ENCODE measurements at regions not wholly inside any gene's neighbourhood (a gene's known extent, or its start where the extent isn't known, plus 50 kb on each side); places are given as distances from the start of the nearest gene placed in this dataset.

- Histone ChIP-seq H3K36me3 (ENCODE audit: control insufficient read depth in 2 of 2, insufficient read depth in 2 of 2, low read length in 2 of 2) (no peaks in the 10 kb centered on the region), H3K9me3 (ENCODE audit: control insufficient read depth in 2 of 2, low read length in 2 of 2) (no peaks in the 10 kb centered on the region), H3K27me3 (ENCODE audit: control insufficient read depth in 2 of 2, insufficient read depth in 2 of 2, low read length in 2 of 2) (no peaks in the 10 kb centered on the region), H3K9ac (ENCODE audit: low read depth in 1 of 2, low read length in 2 of 2) (no peak overlapping the region), H3K4me3 (ENCODE audit: low read length in 2 of 2) (no peak overlapping the region), H3K4me1 (ENCODE audit: control insufficient read depth in 2 of 2, insufficient read depth in 2 of 2, low read length in 2 of 2) (no peaks in the 10 kb centered on the region), H3K27ac (ENCODE audit: low read depth in 2 of 2, low read length in 2 of 2) (no peak overlapping the region)
Observed at GRCh38 chr12:62164036-62164435, 96.2 kb upstream of the USP15 start.

- no peaks in the 10 kb centered on the region for H3K27me3 ChIP-seq (ENCODE audit: control insufficient read depth in 2 of 2, insufficient read depth in 2 of 2, low read length in 2 of 2)
- H3K36me3 ChIP-seq (ENCODE audit: control insufficient read depth in 2 of 2, insufficient read depth in 2 of 2, low read length in 2 of 2) = no peaks in the 10 kb centered on the region
- no peaks in the 10 kb centered on the region for H3K9me3 ChIP-seq (ENCODE audit: control insufficient read depth in 2 of 2, low read length in 2 of 2)
- no peak overlapping the region for H3K9ac ChIP-seq (ENCODE audit: low read depth in 1 of 2, low read length in 2 of 2)
- H3K4me3 ChIP-seq (ENCODE audit: low read length in 2 of 2) = no peak overlapping the region
- H3K27ac ChIP-seq (ENCODE audit: low read depth in 2 of 2, low read length in 2 of 2) = no peak overlapping the region
- no peaks in the 10 kb centered on the region for H3K4me1 ChIP-seq (ENCODE audit: control insufficient read depth in 2 of 2, insufficient read depth in 2 of 2, low read length in 2 of 2)
Observed at GRCh38 chr12:62166525-62166924, 93.7 kb upstream of the USP15 start.

GRCh38 chr12:62168411-62168810 is 91.8 kb upstream of the USP15 start:
- H3K9ac ChIP-seq (ENCODE audit: low read depth in 1 of 2, low read length in 2 of 2) = no peak overlapping the region
- no peaks in the 10 kb centered on the region for H3K4me1 ChIP-seq (ENCODE audit: control insufficient read depth in 2 of 2, insufficient read depth in 2 of 2, low read length in 2 of 2)
- H3K27me3 ChIP-seq (ENCODE audit: control insufficient read depth in 2 of 2, insufficient read depth in 2 of 2, low read length in 2 of 2) = no peaks in the 10 kb centered on the region
- no peaks in the 10 kb centered on the region for H3K9me3 ChIP-seq (ENCODE audit: control insufficient read depth in 2 of 2, low read length in 2 of 2)
- H3K4me3 ChIP-seq (ENCODE audit: low read length in 2 of 2) = no peak overlapping the region
- no peak overlapping the region for H3K27ac ChIP-seq (ENCODE audit: low read depth in 2 of 2, low read length in 2 of 2)
- H3K36me3 ChIP-seq (ENCODE audit: control insufficient read depth in 2 of 2, insufficient read depth in 2 of 2, low read length in 2 of 2) = no peaks in the 10 kb centered on the region

- H3K4me1 ChIP-seq (ENCODE audit: control insufficient read depth in 2 of 2, insufficient read depth in 2 of 2, low read length in 2 of 2) = no peaks in the 10 kb centered on the region
- no peak overlapping the region for H3K27ac ChIP-seq (ENCODE audit: low read depth in 2 of 2, low read length in 2 of 2)
- H3K27me3 ChIP-seq (ENCODE audit: control insufficient read depth in 2 of 2, insufficient read depth in 2 of 2, low read length in 2 of 2) = no peaks in the 10 kb centered on the region
- H3K36me3 ChIP-seq (ENCODE audit: control insufficient read depth in 2 of 2, insufficient read depth in 2 of 2, low read length in 2 of 2) = no peaks in the 10 kb centered on the region
- H3K9me3 ChIP-seq (ENCODE audit: control insufficient read depth in 2 of 2, low read length in 2 of 2) = no peaks in the 10 kb centered on the region
- no peak overlapping the region for H3K9ac ChIP-seq (ENCODE audit: low read depth in 1 of 2, low read length in 2 of 2)
- no peak overlapping the region for H3K4me3 ChIP-seq (ENCODE audit: low read length in 2 of 2)
Observed at GRCh38 chr12:62170241-62170640, 90.0 kb upstream of the USP15 start.

DNA sequence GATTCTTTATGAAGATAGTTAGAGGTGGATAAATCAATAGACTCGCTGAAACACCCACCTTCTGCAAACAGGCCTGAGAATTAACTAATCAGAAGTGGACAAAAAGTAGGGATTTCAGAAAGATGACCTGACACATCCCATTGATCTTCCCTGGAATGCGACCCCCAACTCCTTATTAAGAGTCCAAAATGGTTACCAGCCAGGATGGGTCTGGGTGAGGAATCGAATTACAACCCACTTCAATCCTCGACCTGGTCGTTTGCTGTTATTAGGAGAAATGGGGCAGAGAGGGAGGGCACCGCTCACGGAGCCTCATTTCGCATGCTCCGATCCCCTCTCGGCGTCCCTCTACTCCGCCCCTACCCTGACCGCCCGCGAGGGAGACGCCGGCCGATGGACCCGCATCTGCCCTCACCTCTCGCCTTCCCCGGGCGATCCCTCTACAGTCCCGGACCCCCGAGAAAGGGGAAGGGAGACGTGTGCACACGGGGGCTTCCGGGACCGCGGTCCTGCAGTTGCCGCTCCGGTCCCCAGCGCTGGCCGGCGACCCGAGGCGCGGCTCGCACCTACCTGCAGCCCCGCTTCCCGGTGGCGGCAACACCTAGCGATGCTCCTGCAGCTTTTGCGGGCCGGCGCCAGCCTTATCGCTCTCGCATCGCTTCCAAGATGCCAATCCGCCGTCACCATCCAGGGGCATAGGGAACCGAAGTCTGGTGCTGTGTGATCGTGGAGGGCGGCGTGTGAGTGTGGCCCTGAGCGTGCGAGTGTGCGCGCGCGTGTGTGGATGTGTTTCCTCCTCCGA is 69.3 kb upstream of the USP15 start:
- Histone ChIP-seq H3K27ac (ENCODE audit: low read depth in 2 of 2, low read length in 2 of 2) (no peak overlapping the region), H3K36me3 (ENCODE audit: control insufficient read depth in 2 of 2, insufficient read depth in 2 of 2, low read length in 2 of 2) (no peaks in the 10 kb centered on the region), H3K9me3 (ENCODE audit: control insufficient read depth in 2 of 2, low read length in 2 of 2) (no peaks in the 10 kb centered on the region), H3K9ac (ENCODE audit: low read depth in 1 of 2, low read length in 2 of 2) (no peak overlapping the region), H3K4me1 (ENCODE audit: control insufficient read depth in 2 of 2, insufficient read depth in 2 of 2, low read length in 2 of 2) (peaks cover 0 to 5% of the 10 kb centered on the region in 2 donors), H3K27me3 (ENCODE audit: control insufficient read depth in 2 of 2, insufficient read depth in 2 of 2, low read length in 2 of 2) (peaks cover 16 to 25% of the 10 kb centered on the region in 2 donors), H3K4me3 (ENCODE audit: low read length in 2 of 2) (peak overlapping the region; percentile 28 to 64)

DNA sequence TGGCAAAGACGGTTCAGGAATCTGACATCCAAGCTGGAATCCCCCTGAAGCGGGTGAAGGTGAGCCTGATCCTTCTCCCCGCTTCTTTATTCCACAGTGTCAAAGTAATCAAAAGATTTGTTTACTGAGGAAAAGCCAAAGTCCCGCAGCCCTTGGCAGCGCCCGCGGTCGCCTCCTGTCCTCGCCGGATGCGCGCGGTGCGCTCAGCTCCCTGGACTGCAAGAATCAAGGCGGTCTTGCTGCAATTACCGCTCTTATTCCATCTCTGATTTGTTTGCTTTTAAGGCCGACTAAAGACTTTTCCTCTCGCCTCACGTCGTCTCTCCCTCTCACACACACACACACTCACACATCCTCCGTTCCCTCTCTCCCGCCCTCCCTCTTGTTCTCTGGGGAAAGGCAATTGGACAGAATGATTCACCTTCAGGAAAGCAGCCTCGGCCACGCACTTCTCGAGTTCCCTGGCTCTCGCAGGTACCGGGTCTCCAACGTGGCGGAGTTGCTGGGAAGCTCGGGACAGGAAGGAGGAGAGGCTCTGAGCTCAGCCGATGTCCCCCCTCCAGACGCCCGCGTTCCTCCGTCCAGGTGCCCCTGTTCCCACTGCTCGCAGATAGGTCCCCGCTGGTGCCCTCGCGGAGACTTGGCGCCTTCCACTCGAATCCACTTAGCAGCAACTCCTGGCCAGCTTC is 68.6 kb upstream of the USP15 start:
- Histone ChIP-seq H3K4me3 (ENCODE audit: low read length in 2 of 2) (peak overlapping the region; percentile 50 to 64), H3K27ac (ENCODE audit: low read depth in 2 of 2, low read length in 2 of 2) (no peak overlapping the region), H3K9me3 (ENCODE audit: control insufficient read depth in 2 of 2, low read length in 2 of 2) (no peaks in the 10 kb centered on the region), H3K36me3 (ENCODE audit: control insufficient read depth in 2 of 2, insufficient read depth in 2 of 2, low read length in 2 of 2) (no peaks in the 10 kb centered on the region), H3K4me1 (ENCODE audit: control insufficient read depth in 2 of 2, insufficient read depth in 2 of 2, low read length in 2 of 2) (peaks cover 0 to 5% of the 10 kb centered on the region in 2 donors), H3K27me3 (ENCODE audit: control insufficient read depth in 2 of 2, insufficient read depth in 2 of 2, low read length in 2 of 2) (peaks cover 16 to 25% of the 10 kb centered on the region in 2 donors), H3K9ac (ENCODE audit: low read depth in 1 of 2, low read length in 2 of 2) (no peak overlapping the region)

DNA sequence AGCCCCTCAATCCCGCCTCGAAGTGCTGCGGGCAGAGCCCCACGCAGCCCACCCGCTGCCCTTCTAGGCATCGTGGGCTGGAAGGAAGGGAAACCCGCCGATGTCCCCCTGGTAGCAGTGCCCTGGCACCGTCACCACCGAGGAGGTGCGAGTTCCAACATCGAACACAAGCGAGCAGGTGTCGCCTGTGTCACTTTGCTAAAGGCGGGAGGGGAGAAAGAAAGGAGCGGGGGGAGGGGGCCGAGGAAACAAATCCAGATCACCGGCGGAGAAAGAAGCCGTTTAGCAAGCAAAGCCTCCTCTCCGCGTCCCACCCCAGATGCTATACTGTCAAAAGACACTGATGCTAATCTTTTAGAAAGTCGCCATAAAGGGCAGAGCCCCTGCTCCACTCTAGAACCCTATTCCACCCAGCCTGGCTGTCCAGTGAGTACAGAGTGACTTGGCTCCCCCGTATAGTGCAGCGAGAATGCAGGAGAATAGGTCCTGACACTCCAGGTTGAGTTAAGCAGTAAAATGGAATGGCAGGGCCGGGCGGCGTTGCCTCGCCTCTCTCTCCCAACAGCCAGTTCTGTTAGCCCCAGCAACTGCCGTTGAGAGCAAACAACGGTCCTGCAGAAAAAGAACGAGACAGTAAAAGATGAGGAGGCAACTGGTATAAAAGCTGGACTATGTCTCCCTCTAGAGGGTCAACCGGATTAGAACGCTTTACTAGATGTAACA is 67.9 kb upstream of the USP15 start:
- Histone ChIP-seq H3K4me1 (ENCODE audit: control insufficient read depth in 2 of 2, insufficient read depth in 2 of 2, low read length in 2 of 2) (peaks cover 0 to 5% of the 10 kb centered on the region in 2 donors), H3K36me3 (ENCODE audit: control insufficient read depth in 2 of 2, insufficient read depth in 2 of 2, low read length in 2 of 2) (no peaks in the 10 kb centered on the region), H3K4me3 (ENCODE audit: low read length in 2 of 2) (peak overlapping the region; percentile 50 to 64), H3K9ac (ENCODE audit: low read depth in 1 of 2, low read length in 2 of 2) (no peak overlapping the region), H3K9me3 (ENCODE audit: control insufficient read depth in 2 of 2, low read length in 2 of 2) (no peaks in the 10 kb centered on the region), H3K27ac (ENCODE audit: low read depth in 2 of 2, low read length in 2 of 2) (no peak overlapping the region), H3K27me3 (ENCODE audit: control insufficient read depth in 2 of 2, insufficient read depth in 2 of 2, low read length in 2 of 2) (peaks cover 16 to 25% of the 10 kb centered on the region in 2 donors)

DNA sequence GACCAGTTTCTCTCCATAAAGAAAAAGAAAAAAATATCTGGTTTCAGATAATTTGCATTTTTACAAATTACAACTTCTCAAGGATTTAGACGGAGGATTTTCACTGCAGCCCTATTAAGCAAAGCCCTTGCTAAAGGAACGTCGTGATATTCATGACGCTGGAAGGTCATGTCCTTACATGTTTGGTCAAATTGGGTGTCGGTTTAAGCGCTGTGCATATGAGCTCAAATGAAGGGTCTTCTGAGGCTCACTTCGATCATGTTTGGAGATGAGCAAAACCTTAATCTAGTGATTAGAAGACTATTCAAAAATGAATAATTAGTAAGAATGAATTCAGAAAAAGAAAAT is 67.3 kb upstream of the USP15 start:
- Histone ChIP-seq H3K36me3 (ENCODE audit: control insufficient read depth in 2 of 2, insufficient read depth in 2 of 2, low read length in 2 of 2) (no peaks in the 10 kb centered on the region), H3K4me3 (ENCODE audit: low read length in 2 of 2) (peak overlapping the region in 1 of 2 donors; percentile 64), H3K9ac (ENCODE audit: low read depth in 1 of 2, low read length in 2 of 2) (no peak overlapping the region), H3K4me1 (ENCODE audit: control insufficient read depth in 2 of 2, insufficient read depth in 2 of 2, low read length in 2 of 2) (peaks cover 0 to 5% of the 10 kb centered on the region in 2 donors), H3K9me3 (ENCODE audit: control insufficient read depth in 2 of 2, low read length in 2 of 2) (no peaks in the 10 kb centered on the region), H3K27ac (ENCODE audit: low read depth in 2 of 2, low read length in 2 of 2) (no peak overlapping the region), H3K27me3 (ENCODE audit: control insufficient read depth in 2 of 2, insufficient read depth in 2 of 2, low read length in 2 of 2) (peaks cover 16 to 25% of the 10 kb centered on the region in 2 donors)

- no peaks in the 10 kb centered on the region for H3K9me3 ChIP-seq (ENCODE audit: control insufficient read depth in 2 of 2, low read length in 2 of 2)
- peaks cover 16 to 21% of the 10 kb centered on the region in 2 donors for H3K27me3 ChIP-seq (ENCODE audit: control insufficient read depth in 2 of 2, insufficient read depth in 2 of 2, low read length in 2 of 2)
- no peak overlapping the region for H3K4me3 ChIP-seq (ENCODE audit: low read length in 2 of 2)
- H3K9ac ChIP-seq (ENCODE audit: low read depth in 1 of 2, low read length in 2 of 2) = no peak overlapping the region
- H3K36me3 ChIP-seq (ENCODE audit: control insufficient read depth in 2 of 2, insufficient read depth in 2 of 2, low read length in 2 of 2) = no peaks in the 10 kb centered on the region
- H3K27ac ChIP-seq (ENCODE audit: low read depth in 2 of 2, low read length in 2 of 2) = no peak overlapping the region
- H3K4me1 ChIP-seq (ENCODE audit: control insufficient read depth in 2 of 2, insufficient read depth in 2 of 2, low read length in 2 of 2) = peaks cover 0 to 5% of the 10 kb centered on the region in 2 donors
Observed at GRCh38 chr12:62194031-62194430, 66.2 kb upstream of the USP15 start.

DNA sequence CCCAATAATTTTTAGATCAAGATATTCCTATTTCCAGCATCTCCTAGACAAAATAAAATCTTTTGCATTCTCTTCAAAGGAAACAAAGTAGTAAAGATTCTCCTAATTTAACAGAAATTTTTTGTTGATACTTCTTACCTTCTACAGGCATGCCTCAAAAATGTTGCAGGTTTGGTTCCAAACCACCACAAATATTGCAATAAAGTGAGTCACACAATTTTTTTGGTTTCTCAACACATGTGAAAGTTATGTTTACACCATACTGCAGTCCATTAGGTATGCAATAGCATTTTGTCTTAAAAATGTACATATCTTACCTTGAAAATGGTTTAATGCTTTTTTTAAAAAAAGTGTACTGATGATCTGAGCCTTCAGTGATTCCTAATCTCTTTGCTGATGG is 65.6 kb upstream of the USP15 start:
- Histone ChIP-seq H3K36me3 (ENCODE audit: control insufficient read depth in 2 of 2, insufficient read depth in 2 of 2, low read length in 2 of 2) (no peaks in the 10 kb centered on the region), H3K4me3 (ENCODE audit: low read length in 2 of 2) (no peak overlapping the region), H3K4me1 (ENCODE audit: control insufficient read depth in 2 of 2, insufficient read depth in 2 of 2, low read length in 2 of 2) (peaks cover 0 to 5% of the 10 kb centered on the region in 2 donors), H3K9me3 (ENCODE audit: control insufficient read depth in 2 of 2, low read length in 2 of 2) (no peaks in the 10 kb centered on the region), H3K9ac (ENCODE audit: low read depth in 1 of 2, low read length in 2 of 2) (no peak overlapping the region), H3K27me3 (ENCODE audit: control insufficient read depth in 2 of 2, insufficient read depth in 2 of 2, low read length in 2 of 2) (peaks cover 16 to 21% of the 10 kb centered on the region in 2 donors), H3K27ac (ENCODE audit: low read depth in 2 of 2, low read length in 2 of 2) (no peak overlapping the region)
